Neuronal stem cell (in vitro differentiated cells): ENCODE measurements at regions not wholly inside any gene's neighbourhood (a gene's known extent, or its start where the extent isn't known, plus 50 kb on each side); places are given as distances from the start of the nearest gene placed in this dataset.
A peak's percentile ranks its signal among the peaks of the same experiment; 100 is the strongest.

Experiments
- DNase-seq: peaks from one replicate; pipeline ENCODE4 v3.0.0-alpha.2; 2013; ENCODE audit warnings: low spot score
- H2AFZ ChIP-seq: one replicate; pipeline ENCODE4 v1.6.1; 2013; ENCODE audit warnings: mild to moderate bottlenecking, low read length, inconsistent platforms
- H2AK5ac ChIP-seq: 2 replicates; pipeline ENCODE4 v1.6.1; 2013; ENCODE audit warnings: low read depth, mild to moderate bottlenecking, inconsistent platforms, low read length, moderate library complexity, mixed read lengths
- H2BK120ac ChIP-seq: 2 replicates; pipeline ENCODE4 v1.6.1; 2013; ENCODE audit warnings: low read depth, mild to moderate bottlenecking, inconsistent platforms, low read length, moderate library complexity, mixed read lengths
- H2BK12ac ChIP-seq: one replicate; pipeline ENCODE4 v1.6.1; 2013; ENCODE audit warnings: low read length, inconsistent platforms
- H2BK15ac ChIP-seq: 2 replicates; pipeline ENCODE4 v1.6.1; 2013; ENCODE audit warnings: mild to moderate bottlenecking, low read length, inconsistent platforms, mixed read lengths
- H2BK5ac ChIP-seq: one replicate; pipeline ENCODE4 v1.6.1; 2013; ENCODE audit warnings: inconsistent platforms, mild to moderate bottlenecking, low read length, moderate library complexity
- H3K14ac ChIP-seq: one replicate; pipeline ENCODE4 v1.6.1; 2013; ENCODE audit warnings: low read length, inconsistent platforms
- H3K18ac ChIP-seq: 2 replicates; pipeline ENCODE4 v1.6.1; 2013; ENCODE audit warnings: low read length, inconsistent platforms
- H3K23ac ChIP-seq: 2 replicates; pipeline ENCODE4 v1.6.1; 2013; ENCODE audit warnings: low read depth, mild to moderate bottlenecking, mixed read lengths, low read length, inconsistent platforms; ENCODE audit not compliant: poor library complexity
- H3K27ac ChIP-seq: replicated peaks from 3 replicates; pipeline ENCODE4 v1.5.1; 2013; ENCODE audit warnings: low read length, inconsistent platforms
- H3K27me3 ChIP-seq, 3 experiments: 2 replicates each; pipeline ENCODE4 v1.6.1; 2013; ENCODE audit warnings: low read length in 3 of 3, mild to moderate bottlenecking in 2 of 3, inconsistent platforms in 1 of 3, low read depth in 1 of 3, mixed read lengths in 1 of 3, moderate library complexity in 1 of 3; ENCODE audit not compliant: control insufficient read depth in 3 of 3, insufficient read depth in 3 of 3
- H3K36me3 ChIP-seq, 2 donors: replicated peaks in 1 of 2; 2 replicates each; pipeline ENCODE4 v1.6.1; 2013; ENCODE audit warnings: low read length in 2 of 2; ENCODE audit not compliant: control insufficient read depth in 2 of 2, insufficient read depth in 2 of 2
- H3K4ac ChIP-seq: 2 replicates; pipeline ENCODE4 v1.6.1; 2013; ENCODE audit warnings: inconsistent platforms, mild to moderate bottlenecking, low read length, moderate library complexity
- H3K4me1 ChIP-seq, 2 donors: 1 replicate in 1 of 2; 2 replicates in 1 of 2; pipeline ENCODE4 v1.6.1; 2013; ENCODE audit warnings: low read length in 2 of 2, low read depth in 1 of 2; ENCODE audit not compliant: control insufficient read depth in 2 of 2, insufficient read depth in 1 of 2
- H3K4me2 ChIP-seq: one replicate; pipeline ENCODE4 v1.6.1; 2013; ENCODE audit warnings: mild to moderate bottlenecking, low read length, inconsistent platforms; ENCODE audit not compliant: insufficient read depth, poor library complexity, severe bottlenecking
- H3K4me3 ChIP-seq, 2 donors: 2 replicates each; pipeline ENCODE4 v1.5.1; 2013; ENCODE audit warnings: low read length in 2 of 2, mild to moderate bottlenecking in 2 of 2, inconsistent platforms in 1 of 2, moderate library complexity in 1 of 2
- H3K79me1 ChIP-seq: one replicate; pipeline ENCODE4 v1.6.1; 2013; ENCODE audit warnings: low read depth, mild to moderate bottlenecking, inconsistent platforms, low read length, moderate library complexity
- H3K9ac ChIP-seq: one replicate; pipeline ENCODE4 v1.6.1; 2013; ENCODE audit warnings: mild to moderate bottlenecking, low read depth, low read length, inconsistent platforms; ENCODE audit not compliant: poor library complexity
- H3K9me3 ChIP-seq, 2 donors: replicated peaks in 1 of 2; 2 replicates each; pipeline versions ENCODE3 to v1.6.1; 2013; ENCODE audit warnings: low read length in 2 of 2, mild to moderate bottlenecking in 2 of 2, inconsistent platforms in 1 of 2, low read depth in 1 of 2, mixed read lengths in 1 of 2, moderate library complexity in 1 of 2; ENCODE audit not compliant: control insufficient read depth in 2 of 2, insufficient read depth in 1 of 2
- H4K8ac ChIP-seq: one replicate; pipeline ENCODE4 v1.6.1; 2013; ENCODE audit warnings: low read depth, mild to moderate bottlenecking, inconsistent platforms, low read length, moderate library complexity
- H4K91ac ChIP-seq: one replicate; pipeline ENCODE4 v1.6.1; 2013; ENCODE audit warnings: low read length, low read depth, mild to moderate bottlenecking, inconsistent platforms; ENCODE audit not compliant: poor library complexity
- WGBS, 2 donors: extraction: QIAGEN DNeasy Blood & Tissue Kit; methylation state at CpG; one replicate each; pipeline ENCODE4 v1.1.7; 2013; ENCODE audit warnings: missing lambda C conversion rate in 2 of 2, mixed read lengths in 1 of 2; ENCODE audit not compliant: insufficient read length in 2 of 2, insufficient replicate concordance in 1 of 2; ENCODE audit errors: extremely low coverage in 2 of 2; 5-methylcytosine and 5-hydroxymethylcytosine counted together

DNA sequence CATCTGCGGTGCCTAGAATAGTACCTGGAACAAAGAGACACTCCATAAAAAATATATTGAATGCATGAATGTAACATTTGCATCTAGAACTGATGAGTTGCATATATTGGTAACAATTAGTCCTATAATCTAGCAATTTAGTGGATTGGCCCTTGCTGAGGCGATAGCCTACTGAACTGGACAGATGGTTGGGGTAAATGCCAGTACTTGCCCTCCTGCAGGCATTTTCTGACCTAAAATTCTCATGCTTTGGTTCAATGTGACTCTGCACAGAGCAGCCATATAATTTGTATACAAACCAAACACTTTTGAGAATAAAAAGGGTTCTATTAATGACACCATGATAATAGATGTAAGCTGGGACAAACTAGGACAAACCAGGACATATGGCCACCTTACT is 313.6 kb downstream of the OLFM3 start:
- no peak overlapping the region for H2BK12ac ChIP-seq
- H3K9me3 ChIP-seq, result no peaks in the 10 kb centered on the region
- no peak overlapping the region for H2AK5ac ChIP-seq
- H3K4me1 ChIP-seq, result no peaks in the 10 kb centered on the region
- no peak overlapping the region for H3K18ac ChIP-seq
- no peak overlapping the region for H3K9ac ChIP-seq
- no peaks in the 10 kb centered on the region for H3K36me3 ChIP-seq
- no peak overlapping the region for H2BK120ac ChIP-seq
- H4K91ac ChIP-seq, result no peak overlapping the region
- H3K23ac ChIP-seq, result no peak overlapping the region
- no peak for DNase-seq
- no peak overlapping the region for H3K4me3 ChIP-seq
- no peak overlapping the region for H3K27ac ChIP-seq
- no peak overlapping the region for H3K14ac ChIP-seq
- H2AFZ ChIP-seq, result no peak overlapping the region
- no peak overlapping the region for H2BK15ac ChIP-seq
- H4K8ac ChIP-seq, result no peak overlapping the region
- H2BK5ac ChIP-seq, result no peak overlapping the region
- H3K4me2 ChIP-seq, result no peak overlapping the region
- no peak overlapping the region for H3K4ac ChIP-seq
- no CpG with 5 or more reads among the region's 2 CpGs for WGBS, 2 donors
- H3K27me3 ChIP-seq, result no peaks in the 10 kb centered on the region
- H3K79me1 ChIP-seq, result no peaks in the 10 kb centered on the region

DNA sequence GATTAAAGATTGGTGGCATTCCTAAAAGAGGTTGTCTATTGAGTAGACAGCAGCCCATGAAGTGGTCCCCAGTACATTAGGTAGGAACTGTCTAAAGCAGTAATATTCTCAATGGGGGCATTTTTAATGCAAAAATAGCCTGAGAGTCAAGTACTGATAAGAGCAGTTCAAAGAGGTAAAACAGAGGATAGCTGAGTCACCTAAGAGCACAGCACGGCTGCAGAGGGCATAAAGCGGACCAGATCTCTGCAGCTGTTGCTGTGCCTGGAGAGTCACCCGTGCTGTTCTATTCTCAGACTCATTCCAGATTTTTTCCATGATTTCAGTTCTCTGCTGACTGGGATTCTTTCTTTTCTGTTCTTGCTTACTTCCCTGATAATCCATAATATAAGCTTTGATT is 313.2 kb downstream of the OLFM3 start:
- no peaks in the 10 kb centered on the region for H3K4me1 ChIP-seq
- DNase-seq, result no peak

DNA sequence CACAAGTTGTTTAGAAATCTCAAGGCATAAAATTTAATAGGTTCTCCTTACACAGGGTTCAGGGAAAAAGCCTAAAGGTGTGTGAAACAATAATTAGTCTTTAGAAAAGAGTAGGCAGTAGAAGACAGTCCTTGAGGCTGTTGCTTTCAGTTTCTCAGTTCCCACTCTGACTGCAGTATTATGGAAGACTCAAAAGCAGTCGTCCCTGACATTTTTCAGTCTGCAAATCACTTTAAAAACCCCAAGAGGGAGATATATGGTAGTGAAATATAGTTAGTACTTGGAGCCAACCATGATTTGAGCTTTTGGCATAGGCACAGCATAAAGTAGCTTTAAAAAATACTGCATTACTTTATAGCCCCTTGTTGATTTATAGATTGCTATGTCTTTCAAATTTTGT is 299.7 kb downstream of the OLFM3 start:
- Histone ChIP-seq H3K4ac (no peak overlapping the region), H3K23ac (no peak overlapping the region), H3K4me1 (no peaks in the 10 kb centered on the region), H3K14ac (no peak overlapping the region), H3K36me3 (no peaks in the 10 kb centered on the region), H3K27ac (no peak overlapping the region), H2BK5ac (no peak overlapping the region), H3K27me3 (no peaks in the 10 kb centered on the region), H2BK120ac (no peak overlapping the region), H3K9ac (no peak overlapping the region), H4K91ac (no peak overlapping the region), H3K79me1 (no peaks in the 10 kb centered on the region), H3K4me2 (no peak overlapping the region), H3K4me3 (no peak overlapping the region), H2AK5ac (no peak overlapping the region), H3K18ac (no peak overlapping the region), H2AFZ (peak overlapping the region; percentile 62), H4K8ac (no peak overlapping the region), H2BK12ac (no peak overlapping the region), H2BK15ac (no peak overlapping the region), H3K9me3 (no peaks in the 10 kb centered on the region)
- no peak for DNase-seq
- no CpG with 5 or more reads among the region's 1 CpG for WGBS, 2 donors

More for the DNA sequence above, 313.2 kb downstream of the OLFM3 start:
- no CpG with 5 or more reads among the region's 3 CpGs for WGBS, 2 donors
- no peak overlapping the region for H3K14ac ChIP-seq
- no peak overlapping the region for H3K4me2 ChIP-seq
- H2AFZ ChIP-seq, result no peak overlapping the region
- no peaks in the 10 kb centered on the region for H3K9me3 ChIP-seq
- no peak overlapping the region for H3K27ac ChIP-seq
- H3K79me1 ChIP-seq, result no peaks in the 10 kb centered on the region
- no peak overlapping the region for H2BK15ac ChIP-seq
- no peak overlapping the region for H2BK12ac ChIP-seq
- no peak overlapping the region for H3K23ac ChIP-seq
- no peak overlapping the region for H4K91ac ChIP-seq
- no peak overlapping the region for H3K18ac ChIP-seq
- H2BK120ac ChIP-seq, result no peak overlapping the region
- no peak overlapping the region for H3K4me3 ChIP-seq
- H2AK5ac ChIP-seq, result no peak overlapping the region
- no peaks in the 10 kb centered on the region for H3K36me3 ChIP-seq
- no peak overlapping the region for H2BK5ac ChIP-seq
- H4K8ac ChIP-seq, result no peak overlapping the region
- H3K9ac ChIP-seq, result no peak overlapping the region
- H3K27me3 ChIP-seq, result no peaks in the 10 kb centered on the region
- H3K4ac ChIP-seq, result no peak overlapping the region

DNA sequence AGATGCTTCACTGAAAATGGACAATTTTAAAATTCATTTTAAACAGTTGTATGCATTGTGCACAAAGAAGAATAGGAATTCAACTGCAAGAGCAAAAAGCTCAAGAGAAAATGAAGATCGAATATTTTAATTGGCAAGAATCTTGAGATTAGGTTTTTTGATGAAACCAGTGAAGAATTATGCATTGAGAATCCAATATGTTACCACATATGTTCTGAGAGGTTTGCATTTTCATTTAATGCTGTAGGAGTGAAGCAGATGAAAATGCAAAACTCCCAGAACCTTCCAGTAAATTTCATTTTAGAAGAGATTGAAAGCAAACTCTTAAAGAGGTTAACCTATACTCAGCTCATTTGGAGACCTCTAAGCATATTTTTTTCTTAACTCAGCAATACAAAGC is 298.0 kb downstream of the OLFM3 start:
- Histone ChIP-seq H2BK15ac (no peak overlapping the region), H3K23ac (no peak overlapping the region), H3K27ac (no peak overlapping the region), H3K9ac (no peak overlapping the region), H3K79me1 (no peaks in the 10 kb centered on the region), H2AK5ac (no peak overlapping the region), H3K14ac (no peak overlapping the region), H3K4me2 (no peak overlapping the region), H3K27me3 (no peaks in the 10 kb centered on the region), H2AFZ (no peak overlapping the region), H2BK12ac (no peak overlapping the region), H4K91ac (no peak overlapping the region), H4K8ac (no peak overlapping the region), H3K18ac (no peak overlapping the region), H3K36me3 (no peaks in the 10 kb centered on the region), H2BK120ac (no peak overlapping the region), H3K4me1 (no peaks in the 10 kb centered on the region), H3K4ac (no peak overlapping the region), H3K4me3 (no peak overlapping the region), H2BK5ac (no peak overlapping the region), H3K9me3 (no peaks in the 10 kb centered on the region)
- no CpG with 5 or more reads among the region's 1 CpG for WGBS, 2 donors
- DNase-seq, result no peak
